ENCODE measurements at regions not wholly inside any gene's neighbourhood (a gene's known extent, or its start where the extent isn't known, plus 50 kb on each side); places are given as distances from the start of the nearest gene placed in this dataset.
"Not testable (repeated sequence)": the region's sequence is repeated elsewhere in the genome, so short reads cannot be mapped to it uniquely, and the experiment has no call there.

DNA sequence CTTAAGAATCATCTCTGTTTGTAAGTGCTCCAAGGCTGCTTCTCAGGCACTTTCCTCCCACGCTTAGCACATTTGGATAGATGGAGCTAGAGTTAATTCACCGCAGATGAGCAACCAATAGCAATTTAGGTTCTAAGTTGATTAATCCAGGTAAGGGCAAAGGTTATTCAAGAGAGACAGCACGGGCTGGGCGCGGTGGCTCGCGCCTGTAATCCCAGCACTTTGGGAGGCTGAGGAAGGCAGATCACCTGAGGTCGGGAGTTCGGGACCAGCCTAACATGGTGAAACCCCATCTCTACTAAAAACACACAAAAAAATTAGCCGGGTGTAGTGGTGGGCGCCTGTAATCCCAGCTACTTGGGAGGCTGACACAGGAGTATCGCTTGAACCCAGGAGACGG is 54.5 kb upstream of the UNC13C start:
- not testable (repeated sequence) for H3K4me3 Mint-ChIP-seq; ATAC-seq (replicated peaks in 1 of 2); H3K36me3 Mint-ChIP-seq (ENCODE audit: insufficient read depth in 2 of 2)

DNA sequence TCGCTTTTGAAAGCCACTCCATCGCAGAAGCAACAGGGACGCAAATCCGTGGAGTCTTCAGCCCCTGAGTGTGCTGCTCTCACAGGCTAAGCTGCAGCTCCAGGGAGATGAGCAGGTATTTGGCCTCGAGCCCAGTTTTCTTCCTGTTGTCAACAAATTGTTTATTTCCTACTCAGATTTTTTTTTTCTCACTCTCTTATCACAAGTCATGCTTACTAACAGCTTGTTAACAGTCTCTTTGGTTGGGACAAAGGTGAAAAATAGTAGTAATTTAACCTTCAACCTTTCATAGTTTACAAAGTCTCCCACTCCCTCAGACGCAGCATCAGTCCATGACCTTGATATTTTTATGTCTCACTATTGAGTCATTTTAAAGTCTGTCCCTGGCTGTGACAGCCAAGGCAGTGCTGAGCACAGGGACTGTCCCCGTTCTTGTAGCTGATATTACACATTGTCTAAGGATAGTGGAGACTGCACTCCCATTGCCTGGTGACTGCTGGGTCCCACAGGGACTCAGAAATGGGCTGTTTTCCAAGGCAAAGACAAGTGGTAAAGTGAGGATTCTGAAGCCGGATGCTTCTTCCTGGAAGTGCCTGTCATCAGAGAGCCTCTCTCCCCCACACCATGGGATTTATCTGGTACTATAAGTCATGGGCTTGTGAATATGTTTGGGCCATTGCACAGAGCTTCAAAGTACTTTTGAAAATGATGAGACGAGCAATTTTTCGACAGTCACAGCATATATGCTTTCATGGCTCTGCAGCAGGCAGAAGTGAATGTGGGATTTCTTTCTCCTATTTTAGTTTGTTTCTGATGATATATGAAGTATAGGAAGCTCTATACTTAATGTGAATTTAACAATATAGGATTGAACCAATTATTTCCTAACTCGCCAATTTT is 59.8 kb upstream of the UNC13C start:
- no peaks in the 10 kb centered on the region for H3K9me3 Mint-ChIP-seq
- no peaks in the 10 kb centered on the region for H3K4me1 Mint-ChIP-seq (ENCODE audit: low read depth)
- no peak overlapping the region for H3K27ac Mint-ChIP-seq
- no peaks in the 10 kb centered on the region for H3K27me3 Mint-ChIP-seq (ENCODE audit: low read depth)
- H3K4me3 Mint-ChIP-seq, result no peak overlapping the region
- no peak for ATAC-seq (replicated peaks in 1 of 2)
- H3K36me3 Mint-ChIP-seq (ENCODE audit: insufficient read depth in 2 of 2), result no peaks in the 10 kb centered on the region
- DNase-seq, result no peak

More for the DNA sequence above, 54.5 kb upstream of the UNC13C start:
- not testable (repeated sequence) for H3K9me3 Mint-ChIP-seq; H3K27ac Mint-ChIP-seq; H3K27me3 Mint-ChIP-seq (ENCODE audit: low read depth); H3K4me1 Mint-ChIP-seq (ENCODE audit: low read depth); DNase-seq

DNA sequence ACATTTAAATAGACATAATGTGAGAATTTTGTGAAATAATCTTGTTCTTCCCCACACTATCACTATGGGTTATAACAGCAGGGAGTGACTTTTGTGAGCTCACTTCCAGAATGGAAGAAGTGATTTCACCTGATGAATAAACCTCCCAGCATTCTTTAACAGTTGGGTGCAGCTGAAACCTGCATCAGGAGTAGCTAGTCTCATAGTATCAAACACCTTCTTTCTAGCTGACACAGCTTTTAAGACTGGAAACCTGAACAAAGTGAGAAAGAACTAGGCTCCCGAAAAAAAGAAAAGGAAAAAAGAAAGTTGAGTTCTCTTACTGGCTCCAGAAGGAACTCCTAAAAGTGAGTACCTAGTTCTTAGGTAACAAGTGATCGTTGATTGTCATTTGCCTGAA is 61.1 kb upstream of the UNC13C start:
- ATAC-seq (replicated peaks in 1 of 2) (no peak), DNase-seq (no peak)
- H3K36me3 Mint-ChIP-seq (ENCODE audit: insufficient read depth in 2 of 2), result no peaks in the 10 kb centered on the region
- no peak overlapping the region for H3K4me3 Mint-ChIP-seq
- no peaks in the 10 kb centered on the region for H3K27me3 Mint-ChIP-seq (ENCODE audit: low read depth)
- no peak overlapping the region for H3K27ac Mint-ChIP-seq
- no peaks in the 10 kb centered on the region for H3K9me3 Mint-ChIP-seq
- no peaks in the 10 kb centered on the region for H3K4me1 Mint-ChIP-seq (ENCODE audit: low read depth)

DNA sequence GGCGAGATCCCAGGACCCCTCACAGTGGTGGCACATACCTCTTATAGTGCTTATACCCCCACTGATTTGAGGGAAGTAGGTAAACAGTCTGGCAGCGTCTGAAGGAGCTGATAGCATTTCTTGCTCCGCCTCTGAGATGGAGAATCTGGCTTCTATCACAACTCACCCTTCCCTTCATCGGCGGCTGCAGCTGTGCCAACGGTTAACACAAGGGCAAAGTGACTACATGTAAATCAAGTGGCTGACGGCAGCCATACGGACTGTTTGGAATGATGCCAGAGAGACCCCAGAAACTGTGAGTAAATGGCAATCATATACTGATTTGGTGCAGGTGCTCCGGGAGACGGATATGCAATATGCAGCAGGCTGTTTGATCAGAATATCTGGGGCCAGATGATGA is 66.8 kb upstream of the UNC13C start:
- H3K27me3 Mint-ChIP-seq (ENCODE audit: low read depth), result no peaks in the 10 kb centered on the region

DNA sequence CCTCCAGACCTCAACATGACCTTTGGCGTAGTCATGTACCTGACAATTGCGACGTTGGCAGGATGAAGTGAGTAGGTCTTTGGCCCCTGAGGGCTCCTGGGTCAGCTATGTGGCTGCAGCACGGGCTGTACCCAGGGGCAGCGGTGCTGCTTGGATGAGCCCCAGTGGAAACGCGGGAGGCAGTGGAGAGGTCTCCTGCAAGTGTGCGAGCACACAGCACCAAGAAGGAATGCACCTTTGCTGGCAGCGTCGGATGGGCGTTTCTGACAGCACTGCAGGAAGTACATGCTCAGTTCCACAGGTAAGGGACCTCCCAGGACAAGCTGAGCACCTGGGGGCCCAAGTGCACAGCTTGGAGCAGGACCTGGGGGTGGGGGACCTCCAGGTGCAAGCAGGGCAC is 67.4 kb upstream of the UNC13C start:
- Mint-ChIP-seq H3K9me3 (no peaks in the 10 kb centered on the region), H3K27me3 (ENCODE audit: low read depth) (no peaks in the 10 kb centered on the region), H3K27ac (no peak overlapping the region), H3K36me3 (ENCODE audit: insufficient read depth in 2 of 2) (no peaks in the 10 kb centered on the region), H3K4me1 (ENCODE audit: low read depth) (no peaks in the 10 kb centered on the region), H3K4me3 (no peak overlapping the region)
- DNase-seq (no peak), ATAC-seq (replicated peaks in 1 of 2) (no peak)

More for the DNA sequence above, 66.8 kb upstream of the UNC13C start:
- Mint-ChIP-seq H3K4me3 (no peak overlapping the region), H3K27ac (no peak overlapping the region), H3K36me3 (ENCODE audit: insufficient read depth in 2 of 2) (no peaks in the 10 kb centered on the region), H3K9me3 (no peaks in the 10 kb centered on the region), H3K4me1 (ENCODE audit: low read depth) (no peaks in the 10 kb centered on the region)
- no peak for DNase-seq
- no peak for ATAC-seq (replicated peaks in 1 of 2)

DNA sequence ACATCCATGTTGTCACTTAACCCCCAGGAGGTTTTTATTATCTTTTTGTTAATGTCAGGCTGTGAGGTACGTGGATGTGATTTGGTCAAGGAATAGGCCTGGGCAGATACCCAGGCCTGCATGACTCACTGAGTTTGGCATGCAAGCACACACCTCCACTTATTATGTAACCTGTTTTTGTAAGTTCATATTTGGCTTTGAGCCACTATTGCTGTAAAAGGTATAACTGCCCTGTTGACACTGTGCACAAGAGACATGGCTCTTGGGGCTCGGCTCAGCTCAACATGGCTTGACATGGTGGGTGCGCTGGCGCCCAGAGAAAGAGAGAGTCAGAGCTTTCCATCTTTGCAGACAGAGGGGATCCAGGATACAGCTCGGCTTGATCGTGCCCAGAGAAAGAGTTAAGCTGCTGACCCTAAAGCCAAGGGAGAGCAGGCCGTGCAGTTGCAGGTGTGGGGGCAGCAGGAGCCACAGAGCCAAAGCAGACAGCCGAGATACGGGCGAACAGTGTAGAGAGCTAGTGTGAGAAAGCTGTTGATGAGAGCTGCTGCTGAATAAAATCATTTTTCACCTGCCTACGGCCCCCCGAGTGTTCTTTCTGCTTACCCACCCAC is 67.9 kb upstream of the UNC13C start:
- H3K36me3 Mint-ChIP-seq (ENCODE audit: insufficient read depth in 2 of 2), result no peaks in the 10 kb centered on the region
- no peak overlapping the region for H3K4me3 Mint-ChIP-seq
- no peaks in the 10 kb centered on the region for H3K4me1 Mint-ChIP-seq (ENCODE audit: low read depth)
- no peaks in the 10 kb centered on the region for H3K27me3 Mint-ChIP-seq (ENCODE audit: low read depth)
- H3K9me3 Mint-ChIP-seq, result no peaks in the 10 kb centered on the region
- ATAC-seq (replicated peaks in 1 of 2) (no peak), DNase-seq (no peak)
- H3K27ac Mint-ChIP-seq, result no peak overlapping the region

DNA sequence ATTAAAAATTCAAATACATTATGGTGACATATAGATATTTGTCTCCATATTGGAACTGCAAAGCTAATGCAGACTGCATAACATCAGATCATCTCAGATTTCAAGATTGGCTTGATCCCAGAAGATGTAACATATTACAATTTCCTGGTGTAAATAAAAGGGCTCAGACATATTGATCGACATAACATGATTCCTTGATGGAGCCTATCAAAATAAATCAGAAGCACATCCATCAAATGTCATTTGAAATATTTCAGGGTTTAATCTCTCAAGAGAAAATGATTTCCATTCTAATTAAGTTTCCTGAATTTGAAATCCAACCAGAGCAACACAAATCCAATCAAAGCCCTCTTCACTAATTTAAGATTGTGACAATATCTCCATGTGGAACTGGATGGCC is 75.1 kb upstream of the UNC13C start:
- Mint-ChIP-seq H3K36me3 (ENCODE audit: insufficient read depth in 2 of 2) (no peaks in the 10 kb centered on the region), H3K4me3 (no peak overlapping the region), H3K4me1 (ENCODE audit: low read depth) (no peaks in the 10 kb centered on the region), H3K27me3 (ENCODE audit: low read depth) (no peaks in the 10 kb centered on the region), H3K9me3 (peaks cover 0 to under 1% of the 10 kb centered on the region in 2 donors), H3K27ac (no peak overlapping the region)
- ATAC-seq (replicated peaks in 1 of 2) (no peak), DNase-seq (no peak)

DNA sequence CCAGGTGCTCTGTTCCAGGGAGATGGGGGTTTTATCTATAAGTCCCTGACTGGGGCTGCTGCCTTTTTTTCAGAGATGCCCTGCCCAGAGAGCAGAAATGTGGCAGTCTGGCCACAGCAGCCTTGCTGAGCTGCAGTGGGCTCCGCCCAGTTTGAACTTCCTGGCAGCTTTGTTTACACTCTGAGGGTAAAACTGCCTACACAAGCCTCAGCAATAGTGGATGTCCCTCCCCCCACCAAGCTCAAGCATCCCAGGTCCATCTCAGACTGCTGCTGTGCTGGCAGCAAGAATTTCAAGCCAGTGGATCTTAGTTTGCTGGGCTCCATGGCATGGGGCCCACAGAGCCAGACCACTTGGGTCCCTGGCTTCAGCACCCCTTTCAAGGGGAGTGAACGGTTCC is 84.8 kb upstream of the UNC13C start:
- ATAC-seq (replicated peaks in 1 of 2); H3K27me3 Mint-ChIP-seq (ENCODE audit: low read depth); DNase-seq; H3K36me3 Mint-ChIP-seq (ENCODE audit: insufficient read depth in 2 of 2); H3K4me3 Mint-ChIP-seq; H3K27ac Mint-ChIP-seq; H3K4me1 Mint-ChIP-seq (ENCODE audit: low read depth): not testable (repeated sequence)
- H3K9me3 Mint-ChIP-seq, result peaks cover 2 to 15% of the 10 kb centered on the region in 2 donors

DNA sequence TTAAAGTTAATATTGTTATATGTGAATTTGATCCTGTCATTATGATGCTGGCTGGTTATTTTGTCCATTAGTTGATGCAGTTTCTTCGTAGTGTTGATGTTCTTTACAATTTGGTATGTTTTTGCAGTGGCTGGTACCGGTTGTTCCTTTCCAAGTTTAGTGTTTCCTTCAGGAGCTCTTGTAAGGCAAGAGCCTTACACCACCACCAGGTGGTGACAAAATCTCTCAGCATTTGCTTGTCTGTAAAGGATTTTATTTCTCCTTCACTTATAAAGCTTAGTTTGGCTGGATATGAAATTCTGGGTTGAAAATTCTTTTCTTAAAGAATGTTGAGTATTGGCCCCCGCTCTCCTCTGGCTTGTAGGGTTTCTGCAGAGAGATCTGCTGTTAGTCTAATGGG is 86.4 kb upstream of the UNC13C start:
- not testable (repeated sequence) for ATAC-seq (replicated peaks in 1 of 2); H3K36me3 Mint-ChIP-seq (ENCODE audit: insufficient read depth in 2 of 2); H3K27me3 Mint-ChIP-seq (ENCODE audit: low read depth); H3K27ac Mint-ChIP-seq; DNase-seq; H3K4me3 Mint-ChIP-seq; H3K4me1 Mint-ChIP-seq (ENCODE audit: low read depth)
- peaks cover 0 to 12% of the 10 kb centered on the region in 2 donors for H3K9me3 Mint-ChIP-seq

DNA sequence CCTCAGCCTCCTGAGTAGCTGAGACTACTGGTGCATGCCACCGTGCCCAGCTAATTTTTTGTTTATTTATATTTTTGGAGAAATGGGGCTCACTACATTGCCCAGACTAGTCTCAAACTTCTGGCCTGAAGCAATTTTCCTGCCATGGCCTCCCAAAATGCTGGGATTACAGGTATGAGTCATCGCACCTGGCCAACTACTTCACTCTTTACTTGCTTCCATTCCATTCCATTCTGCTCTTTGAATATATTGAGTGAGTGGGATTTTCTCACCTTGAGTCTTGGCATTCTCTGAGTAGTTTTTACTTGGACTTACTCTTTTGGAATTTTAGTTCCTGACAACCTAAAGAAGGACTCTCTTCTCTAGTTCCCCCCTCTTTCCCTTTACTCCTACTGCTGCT is 93.8 kb upstream of the UNC13C start:
- Mint-ChIP-seq H3K27me3 (ENCODE audit: low read depth) (no peaks in the 10 kb centered on the region), H3K27ac (no peak overlapping the region), H3K4me1 (ENCODE audit: low read depth) (no peaks in the 10 kb centered on the region), H3K4me3 (no peak overlapping the region), H3K9me3 (peaks cover 3 to 6% of the 10 kb centered on the region in 2 donors), H3K36me3 (ENCODE audit: insufficient read depth in 2 of 2) (no peaks in the 10 kb centered on the region)
- DNase-seq (no peak), ATAC-seq (replicated peaks in 1 of 2) (no peak)

DNA sequence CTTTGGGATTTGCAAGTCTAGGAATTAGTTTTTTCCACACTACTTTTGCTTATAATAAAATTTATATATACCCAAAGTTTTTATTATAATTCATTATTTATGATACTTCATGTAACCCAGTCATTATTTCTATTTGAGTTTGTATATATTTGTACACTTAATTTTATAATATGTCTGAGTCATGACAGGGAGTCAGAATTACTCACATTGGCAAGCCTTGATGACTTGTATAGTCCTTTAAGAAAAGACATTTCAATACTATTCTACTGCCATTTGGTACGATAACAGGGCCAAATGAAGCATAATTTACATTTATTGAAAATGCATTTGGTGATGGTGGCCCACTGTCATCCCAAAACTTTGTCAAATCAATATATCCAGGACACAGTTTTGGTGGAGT is 95.9 kb upstream of the UNC13C start:
- H3K4me3 Mint-ChIP-seq, result no peak overlapping the region
- H3K36me3 Mint-ChIP-seq (ENCODE audit: insufficient read depth in 2 of 2), result no peaks in the 10 kb centered on the region
- ATAC-seq (replicated peaks in 1 of 2) (no peak), DNase-seq (no peak)
- no peaks in the 10 kb centered on the region for H3K4me1 Mint-ChIP-seq (ENCODE audit: low read depth)
- no peaks in the 10 kb centered on the region for H3K27me3 Mint-ChIP-seq (ENCODE audit: low read depth)
- no peak overlapping the region for H3K27ac Mint-ChIP-seq
- H3K9me3 Mint-ChIP-seq, result peaks cover 3 to 4% of the 10 kb centered on the region in 2 donors

DNA sequence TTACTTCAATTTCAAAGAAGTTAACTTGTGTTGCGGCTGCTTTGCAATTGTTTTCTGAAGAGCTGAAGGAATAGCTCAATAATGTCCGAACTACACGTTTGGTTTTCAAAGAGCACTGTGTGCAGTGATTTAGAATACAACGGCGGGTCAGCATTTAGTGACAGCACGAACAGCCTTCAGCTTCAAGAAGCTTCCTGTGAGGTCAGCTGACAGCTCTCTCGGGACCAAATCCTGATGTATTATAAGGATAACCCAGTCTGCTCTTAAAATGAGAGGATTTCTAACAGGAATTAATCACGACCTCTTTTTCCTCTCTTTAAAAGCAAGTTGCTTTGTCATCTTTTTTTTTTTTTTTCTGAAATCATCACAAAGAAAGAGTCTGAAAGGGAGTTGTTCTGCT is 97.9 kb upstream of the UNC13C start:
- DNase-seq, result no peak
- Mint-ChIP-seq H3K4me3 (no peak overlapping the region), H3K27me3 (ENCODE audit: low read depth) (no peaks in the 10 kb centered on the region), H3K36me3 (ENCODE audit: insufficient read depth in 2 of 2) (no peaks in the 10 kb centered on the region), H3K9me3 (peaks cover 3 to 4% of the 10 kb centered on the region in 2 donors), H3K4me1 (ENCODE audit: low read depth) (no peaks in the 10 kb centered on the region), H3K27ac (no peak overlapping the region)
- no peak for ATAC-seq (replicated peaks in 1 of 2)

DNA sequence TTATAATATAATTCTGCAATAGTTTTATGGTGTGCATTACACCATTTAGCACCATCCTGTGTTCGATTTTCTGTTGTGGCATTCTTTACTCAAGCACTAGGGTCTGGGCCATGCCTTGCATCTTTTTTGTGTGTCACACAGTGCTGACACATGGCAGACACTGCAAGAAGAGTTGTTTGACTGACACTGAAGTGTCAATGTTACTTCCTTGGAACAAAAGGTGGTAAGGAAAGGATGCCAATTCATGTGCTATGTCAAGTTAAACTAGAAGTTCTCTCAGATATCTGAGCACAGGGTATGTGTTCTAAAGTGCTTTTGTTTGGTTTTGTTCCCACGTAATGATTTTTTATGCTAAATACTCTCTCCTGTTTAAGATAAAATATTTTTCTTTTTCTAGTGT is 102.5 kb upstream of the UNC13C start:
- H3K4me1 Mint-ChIP-seq (ENCODE audit: low read depth), result no peaks in the 10 kb centered on the region
- no peak overlapping the region for H3K4me3 Mint-ChIP-seq
- DNase-seq, result no peak
- no peaks in the 10 kb centered on the region for H3K36me3 Mint-ChIP-seq (ENCODE audit: insufficient read depth in 2 of 2)
- peaks cover 2 to 9% of the 10 kb centered on the region in 2 donors for H3K9me3 Mint-ChIP-seq
- no peaks in the 10 kb centered on the region for H3K27me3 Mint-ChIP-seq (ENCODE audit: low read depth)
- ATAC-seq (replicated peaks in 1 of 2), result no peak
- H3K27ac Mint-ChIP-seq, result no peak overlapping the region

DNA sequence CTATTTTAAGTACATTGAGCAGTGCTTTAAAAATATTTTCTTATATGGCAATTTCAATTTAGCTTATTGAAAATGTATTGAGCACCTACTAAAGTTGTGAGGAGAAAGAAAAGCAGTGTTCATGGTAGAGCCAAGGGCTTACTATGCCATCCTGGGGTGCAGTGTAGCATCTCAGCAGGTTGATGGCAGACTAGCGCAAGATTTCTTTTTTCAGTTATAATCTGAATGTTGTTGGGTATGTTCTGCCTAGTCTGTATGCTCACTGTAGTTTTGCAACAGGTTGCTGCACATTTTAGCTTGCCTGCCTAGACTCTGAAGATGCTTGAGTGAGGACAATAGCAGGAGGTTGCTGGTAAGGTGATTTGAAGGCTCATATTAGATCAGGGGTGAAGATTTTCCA is 103.1 kb upstream of the UNC13C start:
- Mint-ChIP-seq H3K27ac (no peak overlapping the region), H3K4me3 (no peak overlapping the region), H3K4me1 (ENCODE audit: low read depth) (no peaks in the 10 kb centered on the region), H3K27me3 (ENCODE audit: low read depth) (no peaks in the 10 kb centered on the region), H3K36me3 (ENCODE audit: insufficient read depth in 2 of 2) (no peaks in the 10 kb centered on the region), H3K9me3 (peaks cover 2 to 7% of the 10 kb centered on the region in 2 donors)
- DNase-seq (no peak), ATAC-seq (replicated peaks in 1 of 2) (no peak)
